Uterus (tissue), 3 donors: ENCODE measurements at regions not wholly inside any gene's neighbourhood (a gene's known extent, or its start where the extent isn't known, plus 50 kb on each side); places are given as distances from the start of the nearest gene placed in this dataset.
A peak's percentile ranks its signal among the peaks of the same experiment; 100 is the strongest.
"Not testable (repeated sequence)": the region's sequence is repeated elsewhere in the genome, so short reads cannot be mapped to it uniquely, and the experiment has no call there.

Experiments used
- DNase-seq, 2 donors: peaks; one replicate each; pipeline ENCODE4 v3.0.0-alpha.2; 2019 to 2020
- H3K27ac ChIP-seq, 2 donors: fragments of 200-600 bp; sonication (generic); 1 replicate in 1 of 2; 2 replicates in 1 of 2; pipeline ENCODE4 v1.5.1; 2016 to 2018
- H3K27me3 ChIP-seq, 2 donors: fragments of 200-600 bp; sonication (generic); one replicate each; pipeline ENCODE4 v1.5.1; 2018 to 2019; ENCODE audit warnings: control low read depth in 1 of 2
- H3K36me3 ChIP-seq, 2 donors: fragments of 200-600 bp; sonication (generic); one replicate each; pipeline ENCODE4 v1.5.1; 2019; ENCODE audit warnings: control low read depth in 1 of 2
- H3K4me1 ChIP-seq, 2 donors: fragments of 200-600 bp; sonication (generic); one replicate each; pipeline ENCODE4 v1.5.1; 2018 to 2019; ENCODE audit warnings: control low read depth in 1 of 2
- H3K4me3 ChIP-seq, 2 donors: fragments of 200-600 bp; sonication (generic); 1 replicate in 1 of 2; 2 replicates in 1 of 2; pipeline ENCODE4 v1.5.1; 2018 to 2019; ENCODE audit warnings: mild to moderate bottlenecking in 1 of 2
- H3K9me3 ChIP-seq, 2 donors: fragments of 200-600 bp; sonication (generic); one replicate each; pipeline ENCODE4 v1.5.1; 2019; ENCODE audit warnings: control low read depth in 1 of 2
- CTCF ChIP-seq, 4 experiments: fragments of 200-600 bp in 2 of 4; fragments of 450-650 bp in 2 of 4; sonication (generic) in 2 of 4; IDR thresholded peaks; one replicate each; pipeline ENCODE4 v1.5.1; 2016 to 2019; ENCODE audit warnings: antibody characterized with exemption in 4 of 4, mild to moderate bottlenecking in 2 of 4, moderate library complexity in 1 of 4
- POLR2A ChIP-seq, 2 donors: fragments of 450-650 bp; IDR thresholded peaks; one replicate each; pipeline ENCODE4 v1.6.1; 2016; ENCODE audit warnings: antibody characterized with exemption in 2 of 2, mild to moderate bottlenecking in 1 of 2, moderate library complexity in 1 of 2
- intact Hi-C: fragments of 100-400 bp; cut with DNase I; formaldehyde crosslinking; loops from one replicate; pipeline ENCODE4 v1.15.1; 2023; ENCODE audit warnings: low total_unique reads
- donor health status: DM: yes; HTN: yes; CAD: no.

DNA sequence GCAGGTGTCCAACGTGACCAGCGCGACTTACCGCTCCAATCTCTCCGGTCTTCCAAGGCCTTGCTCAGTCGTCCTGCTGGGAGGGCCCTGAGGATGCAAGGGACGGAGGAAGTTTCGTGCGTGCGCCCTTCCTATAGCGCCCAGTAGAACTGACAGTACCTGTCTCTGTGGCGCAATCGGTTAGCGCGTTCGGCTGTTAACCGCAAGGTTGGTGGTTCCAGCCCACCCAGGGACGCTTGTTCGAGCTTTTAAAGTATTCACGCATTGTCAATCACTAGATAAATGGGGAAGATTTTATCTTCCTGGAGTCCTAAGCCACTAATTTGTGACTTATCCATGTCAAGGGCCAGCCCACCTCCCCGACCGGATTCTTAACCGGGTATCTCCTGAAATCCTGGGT is 141.1 kb upstream of the NOTCH2NLA start:
- DNase-seq = peak; percentile 55 to 58
- TF ChIP-seq CTCF (IDR thresholded peaks at IDR 0.05) (peak in 1 of 4 experiments; percentile 3), POLR2A (IDR thresholded peaks at IDR 0.05) (peak in 1 of 2 donors; percentile 15)
- intact Hi-C loops, H3K27me3 ChIP-seq, H3K36me3 ChIP-seq, H3K4me1 ChIP-seq, H3K9me3 ChIP-seq: not testable (repeated sequence)
- H3K27ac ChIP-seq = peak overlapping the region; percentile 70 to 79
- peak overlapping the region; percentile 21 to 25 for H3K4me3 ChIP-seq

DNA sequence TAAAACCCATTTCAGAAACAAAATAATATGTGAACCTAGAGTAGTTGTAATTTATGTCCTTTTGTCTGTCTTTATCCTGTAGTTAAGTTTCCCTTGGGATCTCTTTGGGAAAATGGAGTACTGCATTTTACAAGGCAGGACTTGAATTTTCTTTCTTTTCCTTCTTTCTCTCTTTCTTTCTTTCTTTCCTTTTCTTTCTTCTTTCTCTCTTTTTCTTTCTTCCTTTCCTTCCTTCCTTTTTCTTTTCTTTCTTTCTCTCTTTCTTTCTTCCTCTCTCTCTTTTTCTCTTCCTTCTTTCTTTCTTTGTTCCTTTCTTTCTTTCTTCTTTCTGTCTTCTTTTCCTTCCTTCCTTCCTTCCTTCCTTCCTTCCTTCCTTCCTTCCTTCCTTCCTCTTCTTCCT is 126.6 kb upstream of the NOTCH2NLA start:
- intact Hi-C loops, H3K4me3 ChIP-seq: not testable (repeated sequence)

DNA sequence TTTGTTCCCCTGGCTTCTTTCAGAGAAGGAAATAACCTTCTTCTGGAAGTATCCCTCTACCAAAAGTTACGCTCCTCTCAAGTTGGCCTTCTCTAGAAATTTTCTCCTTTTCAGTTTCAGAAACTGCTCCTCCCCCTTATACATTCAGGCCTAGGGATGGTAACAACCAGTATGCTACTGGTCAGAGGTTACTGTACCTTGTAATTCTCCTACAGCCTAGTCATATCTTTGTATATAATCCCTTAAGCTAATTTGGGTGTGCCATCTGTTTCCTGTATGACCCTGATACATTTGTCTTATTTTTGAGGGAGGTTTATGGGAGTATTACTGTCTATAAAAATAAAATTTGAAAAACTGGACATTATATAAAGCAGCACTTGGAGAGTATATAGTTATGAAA is 98.0 kb upstream of the NOTCH2NLA start:
- H3K9me3 ChIP-seq, H3K27me3 ChIP-seq, intact Hi-C loops, H3K4me1 ChIP-seq, H3K27ac ChIP-seq, H3K4me3 ChIP-seq, DNase-seq, H3K36me3 ChIP-seq: not testable (repeated sequence)

More for the DNA sequence above, 126.6 kb upstream of the NOTCH2NLA start:
- H3K36me3 ChIP-seq, DNase-seq, H3K27ac ChIP-seq, H3K27me3 ChIP-seq, H3K9me3 ChIP-seq, H3K4me1 ChIP-seq: not testable (repeated sequence)

- DNase-seq, H3K4me3 ChIP-seq, H3K36me3 ChIP-seq, intact Hi-C loops, H3K4me1 ChIP-seq, H3K27me3 ChIP-seq, H3K9me3 ChIP-seq, H3K27ac ChIP-seq: not testable (repeated sequence)
Observed at GRCh38 chr1:146324463-146324862, 95.6 kb upstream of the NOTCH2NLA start.

- DNase-seq, H3K27ac ChIP-seq: not testable (repeated sequence)
Observed at GRCh38 chr1:146323302-146323701, 94.5 kb upstream of the NOTCH2NLA start.

DNA sequence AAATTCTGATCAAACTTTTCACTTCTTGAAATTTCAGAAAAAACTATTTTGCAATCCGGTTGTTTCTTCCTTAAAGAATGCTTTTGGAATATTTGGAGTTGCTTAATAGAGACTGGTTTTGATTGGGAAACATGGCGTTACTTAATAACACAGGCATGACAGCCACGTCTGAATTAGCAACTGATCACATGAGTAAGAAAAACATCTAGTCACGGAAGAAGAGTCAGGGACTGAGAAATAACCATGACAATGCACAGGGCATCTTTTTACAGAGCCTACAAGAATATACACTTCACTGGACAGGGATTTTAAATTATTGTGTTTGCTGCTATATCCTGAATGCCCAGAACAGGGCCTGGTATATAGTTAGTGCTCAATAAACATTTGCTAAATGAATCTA is 94.1 kb upstream of the NOTCH2NLA start:
- intact Hi-C loops, H3K4me1 ChIP-seq, H3K27ac ChIP-seq, H3K36me3 ChIP-seq, DNase-seq, H3K4me3 ChIP-seq, H3K27me3 ChIP-seq, H3K9me3 ChIP-seq: not testable (repeated sequence)

More at GRCh38 chr1:146323302-146323701, 94.5 kb upstream of the NOTCH2NLA start:
- H3K36me3 ChIP-seq, H3K4me3 ChIP-seq, H3K4me1 ChIP-seq, intact Hi-C loops, H3K27me3 ChIP-seq, H3K9me3 ChIP-seq: not testable (repeated sequence)

DNA sequence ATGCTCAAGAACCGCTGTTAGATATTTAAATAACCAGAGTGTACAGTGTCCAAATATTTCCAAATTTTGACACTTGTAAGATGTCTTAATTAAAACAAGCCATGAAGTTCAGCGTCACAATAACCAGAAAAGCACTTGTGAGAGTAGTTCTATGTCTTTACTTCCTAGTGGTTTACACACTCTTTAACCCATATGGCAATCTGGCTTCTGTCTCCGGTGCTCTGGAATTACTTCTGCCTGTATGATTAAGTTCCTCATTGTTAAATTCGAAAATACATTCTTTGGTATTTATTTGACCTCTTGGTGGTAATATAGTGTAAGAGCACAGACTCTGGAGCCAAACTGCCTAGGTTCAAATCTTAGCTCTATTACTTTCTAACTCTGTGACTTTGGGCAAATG is 89.9 kb upstream of the NOTCH2NLA start:
- H3K4me1 ChIP-seq, DNase-seq, H3K4me3 ChIP-seq, H3K9me3 ChIP-seq, H3K27me3 ChIP-seq, intact Hi-C loops, H3K36me3 ChIP-seq, H3K27ac ChIP-seq: not testable (repeated sequence)

GRCh38 chr1:146317785-146318184 is 89.0 kb upstream of the NOTCH2NLA start:
- H3K27me3 ChIP-seq, H3K4me1 ChIP-seq, DNase-seq, intact Hi-C loops, H3K27ac ChIP-seq, H3K4me3 ChIP-seq, H3K36me3 ChIP-seq, H3K9me3 ChIP-seq: not testable (repeated sequence)

- H3K27ac ChIP-seq, DNase-seq, H3K4me3 ChIP-seq, H3K4me1 ChIP-seq, H3K36me3 ChIP-seq, H3K27me3 ChIP-seq, intact Hi-C loops, H3K9me3 ChIP-seq: not testable (repeated sequence)
Observed at GRCh38 chr1:146314449-146315246, 85.8 kb upstream of the NOTCH2NLA start.

DNA sequence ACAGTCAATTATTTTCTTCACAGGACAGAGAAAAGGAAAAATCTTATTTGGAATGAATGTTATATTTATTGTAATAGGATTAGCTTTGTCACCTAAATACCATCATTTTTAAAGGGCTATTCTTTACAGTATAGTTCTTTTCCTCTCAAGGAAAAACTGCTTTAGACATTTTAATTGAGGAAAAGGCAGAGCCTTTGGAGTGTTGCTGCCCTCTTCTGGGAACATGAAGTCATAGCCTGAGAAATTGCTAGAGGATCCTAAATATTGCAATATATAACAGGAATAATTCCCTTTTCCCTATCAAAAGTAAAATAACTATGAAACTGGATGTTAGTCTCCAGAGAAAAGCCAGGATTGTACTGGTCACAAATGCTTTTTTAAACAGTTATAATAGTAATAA is 81.8 kb upstream of the NOTCH2NLA start:
- H3K27me3 ChIP-seq, H3K27ac ChIP-seq, intact Hi-C loops, DNase-seq, H3K36me3 ChIP-seq, H3K4me1 ChIP-seq, H3K4me3 ChIP-seq, H3K9me3 ChIP-seq: not testable (repeated sequence)

DNA sequence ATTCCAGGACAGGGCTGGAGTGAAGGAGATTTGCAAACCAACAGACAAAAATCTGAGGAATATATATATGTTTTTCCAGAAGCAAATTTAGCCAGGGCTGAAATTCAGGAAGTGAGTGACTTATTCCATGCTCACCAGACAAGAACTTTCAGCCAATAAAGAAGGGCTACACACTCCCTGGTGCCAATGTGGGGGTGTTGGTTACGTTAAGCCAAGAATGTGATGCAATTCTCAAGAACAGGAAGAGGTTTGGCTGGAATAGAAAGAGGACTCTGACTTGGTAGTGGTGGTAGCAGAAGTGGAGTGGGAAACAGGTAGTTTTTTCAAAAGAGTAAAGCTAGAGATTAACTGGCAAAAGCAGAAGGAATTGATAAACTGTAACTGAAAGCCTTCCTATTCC is 80.6 kb upstream of the NOTCH2NLA start:
- H3K9me3 ChIP-seq, intact Hi-C loops, H3K27ac ChIP-seq, H3K27me3 ChIP-seq, DNase-seq, H3K36me3 ChIP-seq, H3K4me3 ChIP-seq, H3K4me1 ChIP-seq: not testable (repeated sequence)

DNA sequence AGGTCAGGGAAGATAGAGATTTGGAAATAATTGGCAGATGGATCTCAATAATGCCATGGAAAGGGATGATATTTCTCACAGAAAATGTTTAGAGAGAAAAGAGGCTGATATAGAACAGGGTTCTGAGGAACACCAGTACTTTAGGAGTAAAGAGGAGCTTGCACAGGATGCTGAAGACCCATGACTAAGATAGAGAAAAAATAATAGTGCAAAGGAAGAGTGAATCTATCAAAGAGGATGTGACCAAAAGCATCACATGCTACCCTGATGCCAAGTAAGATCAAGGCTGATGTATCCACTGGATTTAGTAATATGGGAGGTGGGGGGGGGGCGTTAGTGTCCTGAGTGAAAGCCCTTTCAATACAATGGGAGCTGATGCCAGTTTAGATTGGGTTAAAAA is 80.1 kb upstream of the NOTCH2NLA start:
- H3K9me3 ChIP-seq, H3K4me1 ChIP-seq, H3K4me3 ChIP-seq, H3K27me3 ChIP-seq, H3K27ac ChIP-seq, intact Hi-C loops, H3K36me3 ChIP-seq, DNase-seq: not testable (repeated sequence)

DNA sequence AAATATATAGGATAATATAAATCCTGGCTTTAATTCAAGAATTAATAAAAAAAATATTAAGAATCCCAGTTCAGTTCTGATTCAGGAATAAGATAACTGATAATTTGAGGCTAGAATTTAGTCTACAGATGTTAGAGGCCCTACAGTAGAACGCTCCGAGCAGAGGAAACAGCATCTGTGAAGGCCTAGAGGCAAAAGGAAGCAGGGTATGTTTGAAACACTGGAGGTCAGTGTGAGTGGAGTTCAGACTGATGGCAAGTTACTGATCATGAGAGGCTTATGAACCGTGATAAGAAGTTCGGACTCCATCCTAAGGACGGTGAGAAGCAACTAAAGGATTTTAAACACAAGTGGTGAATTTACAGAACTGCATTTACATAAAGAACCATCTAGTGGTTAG is 79.3 kb upstream of the NOTCH2NLA start:
- H3K4me3 ChIP-seq, H3K27ac ChIP-seq, H3K27me3 ChIP-seq, H3K36me3 ChIP-seq, H3K4me1 ChIP-seq, intact Hi-C loops, DNase-seq, H3K9me3 ChIP-seq: not testable (repeated sequence)
